ENCODE measurements at regions not wholly inside any gene's neighbourhood (a gene's known extent, or its start where the extent isn't known, plus 50 kb on each side); places are given as distances from the start of the nearest gene placed in this dataset.

GRCh38 chr9:38227061-38227540, 158.1 kb upstream of the SHB start:
- no peak for TF ChIP-seq EZH2phosphoT487 (IDR thresholded peaks at IDR 0.05; ENCODE audit: borderline replicate concordance, low read length)
- no peak for TF ChIP-seq CTCF (IDR thresholded peaks at IDR 0.05; ENCODE audit: low read depth, low read length, poor library complexity, severe bottlenecking)
